Ishikawa (cell line): ENCODE measurements at regions not wholly inside any gene's neighbourhood (a gene's known extent, or its start where the extent isn't known, plus 50 kb on each side); places are given as distances from the start of the nearest gene placed in this dataset.

Source experiments
- RAD21 ChIP-seq: IDR thresholded peaks from 2 replicates; pipeline ENCODE4 v1.6.1; 2012; ENCODE audit warnings: low read depth
- TCF12 ChIP-seq: IDR thresholded peaks from 2 replicates; pipeline ENCODE4 v1.6.1; 2012; ENCODE audit warnings: low read depth
- ZBTB7A ChIP-seq: IDR thresholded peaks from 2 replicates; pipeline ENCODE4 v1.6.1; 2012; ENCODE audit warnings: low read depth

DNA sequence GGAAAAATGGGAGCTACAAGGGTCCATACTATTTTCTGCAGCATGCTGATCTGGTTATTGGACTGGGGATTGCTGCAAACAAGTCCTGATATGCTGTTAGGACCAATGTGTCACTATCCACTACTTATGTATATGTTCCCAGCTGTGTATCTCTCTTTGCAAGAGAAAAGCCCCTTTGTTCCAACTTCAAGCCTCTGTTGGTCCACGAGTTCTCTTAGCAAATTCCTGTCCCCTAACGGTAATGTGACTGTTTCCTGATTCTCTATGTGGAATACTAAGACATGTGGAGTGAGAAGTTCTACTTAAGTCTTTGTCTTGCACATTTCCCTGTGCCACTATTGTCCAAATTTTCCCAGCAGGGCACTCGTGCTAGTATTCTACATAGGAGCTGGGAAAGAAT, 557.7 kb downstream of the FSCB start:
- TF ChIP-seq RAD21 (no peak), ZBTB7A (no peak), TCF12 (no peak)
